ENCODE measurements at regions not wholly inside any gene's neighbourhood (a gene's known extent, or its start where the extent isn't known, plus 50 kb on each side); places are given as distances from the start of the nearest gene placed in this dataset.

DNA sequence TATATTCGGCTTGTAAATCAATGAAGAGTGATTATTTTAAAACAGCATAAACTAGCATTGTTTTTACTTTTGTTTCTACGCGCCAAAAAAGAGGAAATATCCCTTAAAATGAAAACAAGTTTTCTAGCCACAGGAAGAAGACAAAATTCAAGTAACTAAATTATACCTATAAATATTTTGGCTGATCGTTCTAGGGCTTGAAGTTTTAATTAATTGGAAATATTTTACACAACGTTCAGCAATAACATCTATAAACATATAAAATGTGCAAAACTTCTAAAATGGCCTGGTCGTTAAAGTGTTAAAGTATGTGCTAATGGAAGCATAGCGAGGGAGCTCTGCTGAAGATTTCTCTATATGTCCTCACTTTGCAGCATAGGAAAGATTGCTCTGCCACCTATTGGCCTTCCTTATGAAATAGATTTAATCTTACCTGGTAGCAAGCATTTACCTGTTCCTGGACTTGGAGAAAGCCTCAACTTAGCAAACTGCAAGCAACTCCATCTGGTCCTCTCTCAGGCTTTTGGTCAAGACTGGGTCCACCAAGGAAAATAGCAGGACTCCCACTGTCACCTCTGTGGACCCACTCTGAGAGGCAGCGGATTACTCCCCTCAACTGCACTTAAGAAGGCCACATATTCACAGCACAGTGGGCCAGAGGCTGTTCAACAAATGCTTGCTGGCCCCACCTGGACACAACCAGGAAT is 351.3 kb upstream of the RUNX1 start:
- Histone ChIP-seq H3K27me3 (ENCODE audit: control insufficient read depth, insufficient read depth, low read length) (no peaks in the 10 kb centered on the region), H3K36me3 (ENCODE audit: control insufficient read depth, insufficient read depth, low read length) (no peaks in the 10 kb centered on the region), H3K9me3 (ENCODE audit: control insufficient read depth, low read length) (no peaks in the 10 kb centered on the region), H3K4me1 (ENCODE audit: control insufficient read depth, insufficient read depth, low read length) (no peaks in the 10 kb centered on the region), H3K9ac (ENCODE audit: low read length) (no peak overlapping the region), H3K4me3 (ENCODE audit: low read length) (no peak overlapping the region)

DNA sequence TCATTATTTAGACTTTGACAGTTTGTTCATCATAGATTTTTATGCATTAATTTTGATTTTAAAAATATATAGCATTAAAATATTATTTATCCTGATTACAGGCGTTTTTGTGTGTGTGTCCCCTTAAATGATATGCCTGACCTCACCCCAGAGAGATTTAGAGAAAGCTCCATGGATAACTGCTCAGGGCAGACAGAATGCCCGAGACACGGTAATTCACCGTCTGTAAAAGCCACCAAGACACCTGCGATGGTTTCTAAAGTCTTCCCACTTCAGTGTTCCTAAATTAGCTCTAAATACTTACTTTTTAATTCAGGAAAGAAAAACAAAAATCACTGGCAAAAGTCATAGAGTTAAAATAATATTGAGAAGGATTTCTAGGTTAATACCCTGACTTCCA is 350.6 kb upstream of the RUNX1 start:
- Histone ChIP-seq H3K4me1 (ENCODE audit: control insufficient read depth, insufficient read depth, low read length) (no peaks in the 10 kb centered on the region), H3K9ac (ENCODE audit: low read length) (no peak overlapping the region), H3K9me3 (ENCODE audit: control insufficient read depth, low read length) (no peaks in the 10 kb centered on the region), H3K4me3 (ENCODE audit: low read length) (no peak overlapping the region), H3K36me3 (ENCODE audit: control insufficient read depth, insufficient read depth, low read length) (no peaks in the 10 kb centered on the region), H3K27me3 (ENCODE audit: control insufficient read depth, insufficient read depth, low read length) (no peaks in the 10 kb centered on the region)

DNA sequence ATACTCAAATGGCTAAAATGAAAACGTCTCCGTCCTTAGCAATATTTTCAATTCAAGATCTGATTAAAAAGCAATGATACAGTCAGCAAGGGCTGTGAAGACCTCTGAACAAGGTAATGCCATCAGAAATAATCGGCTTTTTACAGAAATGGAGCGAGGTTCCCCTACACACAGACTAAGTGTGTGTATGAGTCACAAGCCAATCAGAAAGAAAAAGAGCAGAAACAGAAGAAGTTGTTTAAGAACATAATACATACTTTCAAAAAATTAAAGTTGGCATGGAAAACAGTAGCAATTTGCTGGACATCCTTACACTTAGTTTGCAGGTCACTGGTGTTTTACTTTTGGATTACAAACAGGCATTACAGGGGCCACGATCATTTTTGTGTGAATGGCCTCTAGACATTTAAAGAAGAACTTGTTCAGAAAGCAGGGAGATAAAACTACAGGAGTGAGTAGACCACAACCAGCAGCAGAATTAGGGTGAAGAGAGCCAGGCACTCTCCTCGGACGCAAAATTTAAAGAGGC is 350.0 kb upstream of the RUNX1 start:
- Histone ChIP-seq H3K36me3 (ENCODE audit: control insufficient read depth, insufficient read depth, low read length) (no peaks in the 10 kb centered on the region), H3K9me3 (ENCODE audit: control insufficient read depth, low read length) (no peaks in the 10 kb centered on the region), H3K4me1 (ENCODE audit: control insufficient read depth, insufficient read depth, low read length) (no peaks in the 10 kb centered on the region), H3K4me3 (ENCODE audit: low read length) (no peak overlapping the region), H3K9ac (ENCODE audit: low read length) (no peak overlapping the region), H3K27me3 (ENCODE audit: control insufficient read depth, insufficient read depth, low read length) (no peaks in the 10 kb centered on the region)

DNA sequence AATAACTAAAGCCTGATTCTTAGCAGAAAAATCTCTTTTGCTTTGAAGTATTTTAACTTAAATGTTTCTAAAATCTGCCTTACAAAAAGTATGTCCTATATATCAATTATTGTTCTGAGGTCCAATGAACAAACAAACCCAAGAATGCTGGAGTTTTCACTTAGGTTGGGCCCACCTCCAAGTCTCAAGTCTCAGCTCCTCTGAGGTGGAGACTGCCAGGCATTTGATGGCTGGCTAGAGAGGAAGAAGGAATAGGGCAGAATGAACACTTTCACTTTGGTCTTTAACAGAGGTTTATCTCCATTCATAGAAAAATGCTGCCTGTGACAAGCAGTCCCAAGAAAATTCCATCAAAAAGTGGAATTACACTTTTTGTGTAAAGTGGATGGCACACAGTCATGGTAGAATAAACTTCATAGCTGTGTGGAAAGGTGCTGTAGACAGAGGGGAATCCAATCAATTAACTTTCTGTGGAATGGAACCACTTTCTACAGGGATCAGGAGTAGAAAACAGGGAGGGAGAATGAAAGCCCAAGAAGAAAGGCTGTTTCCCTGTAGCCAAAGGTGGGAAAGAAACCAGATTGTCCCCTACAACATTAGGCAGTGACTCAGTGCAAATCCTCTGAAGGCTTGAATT is 349.4 kb upstream of the RUNX1 start:
- Histone ChIP-seq H3K36me3 (ENCODE audit: control insufficient read depth, insufficient read depth, low read length) (no peaks in the 10 kb centered on the region), H3K4me1 (ENCODE audit: control insufficient read depth, insufficient read depth, low read length) (no peaks in the 10 kb centered on the region), H3K4me3 (ENCODE audit: low read length) (no peak overlapping the region)

DNA sequence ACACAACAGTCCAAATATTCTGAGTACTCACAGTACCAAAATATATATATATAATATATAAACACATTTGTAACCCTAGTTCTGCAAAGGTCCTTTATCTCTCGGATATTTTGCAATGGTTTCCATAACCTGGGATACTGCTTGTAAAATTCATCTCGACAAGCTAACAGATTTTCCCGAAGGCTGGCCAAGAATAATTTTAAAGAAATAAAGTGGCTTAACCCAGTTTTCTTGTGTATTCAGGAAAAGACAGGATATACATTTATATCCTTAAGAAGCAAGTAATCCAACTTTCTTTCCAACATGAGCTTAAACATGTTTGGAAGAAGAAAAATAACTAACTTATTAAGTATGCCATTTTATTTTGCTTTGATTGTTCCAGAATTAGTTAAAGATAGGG is 348.7 kb upstream of the RUNX1 start:
- Histone ChIP-seq H3K4me1 (ENCODE audit: control insufficient read depth, insufficient read depth, low read length) (no peaks in the 10 kb centered on the region), H3K27me3 (ENCODE audit: control insufficient read depth, insufficient read depth, low read length) (no peaks in the 10 kb centered on the region), H3K4me3 (ENCODE audit: low read length) (no peak overlapping the region), H3K9me3 (ENCODE audit: control insufficient read depth, low read length) (no peaks in the 10 kb centered on the region), H3K9ac (ENCODE audit: low read length) (no peak overlapping the region), H3K36me3 (ENCODE audit: control insufficient read depth, insufficient read depth, low read length) (no peaks in the 10 kb centered on the region)

More for the DNA sequence above, 349.4 kb upstream of the RUNX1 start:
- no peak overlapping the region for H3K9ac ChIP-seq (ENCODE audit: low read length)
- no peaks in the 10 kb centered on the region for H3K9me3 ChIP-seq (ENCODE audit: control insufficient read depth, low read length)
- H3K27me3 ChIP-seq (ENCODE audit: control insufficient read depth, insufficient read depth, low read length): no peaks in the 10 kb centered on the region

DNA sequence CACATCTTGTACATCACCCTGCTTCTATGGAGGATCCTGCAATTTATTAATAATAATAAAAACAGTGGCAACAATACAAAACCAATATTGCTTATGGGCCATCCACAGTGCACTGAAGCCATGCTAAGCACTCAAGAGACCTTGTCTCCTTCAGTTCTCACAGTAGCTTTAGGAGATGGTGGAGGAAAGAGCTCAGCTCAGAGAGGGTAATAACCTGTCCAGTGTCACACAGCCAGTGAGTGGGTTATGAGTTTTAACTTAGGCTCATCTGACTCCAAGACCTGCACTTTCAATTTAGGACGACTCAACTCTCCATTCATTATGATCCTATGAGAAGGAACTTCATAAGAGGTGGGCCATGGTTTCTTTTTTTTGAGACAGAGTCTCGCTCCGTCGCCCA is 347.6 kb upstream of the RUNX1 start:
- Histone ChIP-seq H3K27me3 (ENCODE audit: control insufficient read depth, insufficient read depth, low read length) (no peaks in the 10 kb centered on the region), H3K36me3 (ENCODE audit: control insufficient read depth, insufficient read depth, low read length) (no peaks in the 10 kb centered on the region), H3K4me1 (ENCODE audit: control insufficient read depth, insufficient read depth, low read length) (no peaks in the 10 kb centered on the region), H3K9ac (ENCODE audit: low read length) (no peak overlapping the region), H3K9me3 (ENCODE audit: control insufficient read depth, low read length) (no peaks in the 10 kb centered on the region), H3K4me3 (ENCODE audit: low read length) (no peak overlapping the region)

DNA sequence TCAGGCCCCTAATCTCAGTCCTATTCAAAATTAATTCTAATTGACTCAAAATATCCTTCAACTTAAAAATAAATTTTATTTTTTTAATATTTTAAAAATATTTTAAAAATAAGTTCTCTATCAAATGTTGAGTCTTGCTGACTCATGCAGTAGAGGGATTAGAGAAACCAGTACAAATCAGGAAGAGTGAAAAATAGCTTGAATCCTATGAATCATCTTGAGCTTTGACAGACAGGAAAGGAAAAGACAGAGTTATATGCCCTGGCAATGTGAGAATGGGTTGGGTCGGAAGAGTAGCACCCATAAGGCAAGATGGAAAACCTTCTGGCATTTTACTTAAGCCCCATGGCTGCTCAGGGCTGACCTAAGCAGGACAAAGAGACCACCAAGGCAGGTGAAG is 346.6 kb upstream of the RUNX1 start:
- Histone ChIP-seq H3K4me1 (ENCODE audit: control insufficient read depth, insufficient read depth, low read length) (no peaks in the 10 kb centered on the region), H3K27me3 (ENCODE audit: control insufficient read depth, insufficient read depth, low read length) (no peaks in the 10 kb centered on the region), H3K36me3 (ENCODE audit: control insufficient read depth, insufficient read depth, low read length) (no peaks in the 10 kb centered on the region), H3K9me3 (ENCODE audit: control insufficient read depth, low read length) (no peaks in the 10 kb centered on the region), H3K9ac (ENCODE audit: low read length) (no peak overlapping the region), H3K4me3 (ENCODE audit: low read length) (no peak overlapping the region)

DNA sequence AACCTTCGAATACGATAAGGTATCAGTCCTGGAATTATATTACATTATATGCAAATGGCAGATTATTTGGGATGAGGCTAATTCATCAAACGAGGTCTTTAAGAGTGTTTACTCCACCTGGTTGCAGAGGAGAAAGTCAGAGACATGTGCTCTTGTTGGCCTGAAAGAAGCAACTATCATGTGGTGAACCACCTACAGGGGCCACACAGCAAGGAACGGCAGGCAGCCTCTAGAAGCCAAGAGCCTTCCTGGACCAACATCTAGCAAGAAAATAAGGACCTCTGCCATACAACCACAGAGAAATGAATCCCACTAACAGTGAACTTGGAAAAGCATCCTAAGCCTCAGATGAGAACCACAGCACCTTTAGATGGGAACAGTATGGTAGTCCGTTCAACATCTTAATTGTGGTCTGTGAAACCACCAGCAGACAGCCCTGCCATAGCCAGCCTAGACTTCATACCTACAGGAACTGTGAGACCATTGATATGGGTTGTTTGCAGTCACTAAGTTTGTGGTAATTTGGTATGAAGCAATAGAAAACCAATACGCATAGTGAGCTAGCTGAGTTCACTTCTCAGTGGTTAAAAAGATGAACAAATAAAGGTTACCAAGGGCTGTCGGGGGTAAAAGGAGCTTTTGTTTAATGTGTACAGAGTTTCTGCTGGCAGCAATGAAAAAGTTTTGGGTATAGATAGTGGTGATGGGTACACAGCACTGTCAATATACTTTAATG is 345.7 kb upstream of the RUNX1 start:
- Histone ChIP-seq H3K9ac (ENCODE audit: low read length) (no peak overlapping the region), H3K9me3 (ENCODE audit: control insufficient read depth, low read length) (no peaks in the 10 kb centered on the region), H3K36me3 (ENCODE audit: control insufficient read depth, insufficient read depth, low read length) (no peaks in the 10 kb centered on the region), H3K4me1 (ENCODE audit: control insufficient read depth, insufficient read depth, low read length) (no peaks in the 10 kb centered on the region), H3K27me3 (ENCODE audit: control insufficient read depth, insufficient read depth, low read length) (no peaks in the 10 kb centered on the region), H3K4me3 (ENCODE audit: low read length) (no peak overlapping the region)

DNA sequence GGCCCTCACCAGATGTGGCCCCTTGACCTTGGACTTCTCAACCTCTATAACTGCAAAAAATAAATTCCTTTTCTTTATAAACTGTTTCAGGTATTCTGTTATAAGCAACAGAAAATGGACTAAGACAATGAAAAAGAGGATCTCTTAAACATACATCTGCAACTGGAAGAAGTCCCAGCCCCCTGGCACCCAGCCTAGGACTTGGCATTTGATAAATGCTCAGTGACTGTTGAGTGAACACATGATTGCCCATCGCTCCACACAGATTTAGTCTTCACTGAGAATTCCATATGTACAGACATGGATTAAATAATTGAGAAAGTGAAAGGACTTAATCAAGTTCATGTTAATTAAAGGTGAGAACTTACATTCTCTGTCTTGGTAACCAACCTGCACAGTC is 344.9 kb upstream of the RUNX1 start:
- no peaks in the 10 kb centered on the region for H3K4me1 ChIP-seq (ENCODE audit: control insufficient read depth, insufficient read depth, low read length)
- H3K27me3 ChIP-seq (ENCODE audit: control insufficient read depth, insufficient read depth, low read length): no peaks in the 10 kb centered on the region
- no peak overlapping the region for H3K9ac ChIP-seq (ENCODE audit: low read length)
- H3K4me3 ChIP-seq (ENCODE audit: low read length): no peak overlapping the region
- no peaks in the 10 kb centered on the region for H3K9me3 ChIP-seq (ENCODE audit: control insufficient read depth, low read length)
- no peaks in the 10 kb centered on the region for H3K36me3 ChIP-seq (ENCODE audit: control insufficient read depth, insufficient read depth, low read length)

DNA sequence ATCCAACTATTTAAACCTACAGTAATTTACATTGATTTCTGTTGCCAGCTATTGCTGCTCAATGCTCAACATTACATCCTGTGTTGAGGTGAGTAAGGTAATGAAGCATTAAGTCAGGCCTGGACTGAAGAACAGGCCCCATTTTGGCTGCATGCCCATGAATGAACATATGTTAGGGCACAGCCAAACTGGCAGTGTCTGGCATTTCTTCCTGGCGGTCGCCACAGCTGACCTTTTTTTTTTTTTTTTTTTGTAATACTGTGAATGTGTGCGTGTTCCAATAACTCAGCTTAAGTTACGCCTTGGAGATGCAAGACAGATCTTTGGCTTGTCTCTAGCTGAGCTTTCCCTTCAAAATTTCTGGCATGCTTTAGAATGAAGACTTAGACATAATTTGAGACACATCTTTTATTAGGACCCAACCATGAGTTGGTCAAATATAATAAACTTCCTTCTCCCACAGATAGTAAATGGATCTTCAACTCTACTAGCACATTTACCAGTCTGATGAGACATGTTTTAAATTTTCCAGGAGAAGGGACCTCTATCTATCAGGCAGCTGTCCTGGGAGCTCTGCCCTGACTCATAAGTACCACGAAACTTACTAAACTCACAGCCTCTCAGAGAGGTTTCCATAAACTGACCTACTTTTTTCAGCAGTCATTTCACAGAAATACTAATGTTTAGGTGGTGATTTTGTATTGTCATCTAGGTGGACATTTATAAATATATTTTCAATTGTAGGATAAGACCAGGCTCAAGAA is 341.1 kb upstream of the RUNX1 start:
- Histone ChIP-seq H3K4me1 (ENCODE audit: control insufficient read depth, insufficient read depth, low read length) (no peaks in the 10 kb centered on the region), H3K4me3 (ENCODE audit: low read length) (no peak overlapping the region), H3K9ac (ENCODE audit: low read length) (no peak overlapping the region)

DNA sequence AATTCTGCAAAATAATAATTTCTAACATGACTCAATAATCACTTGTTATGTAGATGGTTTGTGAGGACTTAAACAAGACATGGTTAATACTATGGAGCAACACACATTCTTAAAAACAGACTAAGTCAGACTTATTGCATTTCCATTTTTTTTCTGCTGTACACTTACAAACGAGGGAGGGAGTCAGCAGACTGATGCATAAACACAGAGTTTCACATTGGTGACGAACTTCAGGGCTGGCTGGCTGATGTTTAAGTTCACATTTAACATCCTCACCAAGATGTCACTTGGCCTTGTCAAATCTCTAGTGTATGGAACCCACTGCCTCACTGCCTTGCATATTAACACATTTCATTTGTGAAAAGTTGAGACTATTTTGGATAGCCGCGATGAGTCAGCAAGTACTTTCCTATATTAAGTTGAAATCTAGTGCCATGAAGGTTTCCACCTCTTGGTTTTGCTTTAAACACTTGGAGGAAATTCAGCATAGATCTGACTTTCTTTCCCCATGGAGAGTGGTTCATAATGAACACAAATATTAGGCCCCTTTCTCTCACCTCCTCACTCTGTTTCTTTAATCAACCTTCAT is 337.5 kb upstream of the RUNX1 start:
- Histone ChIP-seq H3K36me3 (ENCODE audit: control insufficient read depth, insufficient read depth, low read length) (no peaks in the 10 kb centered on the region), H3K4me1 (ENCODE audit: control insufficient read depth, insufficient read depth, low read length) (no peaks in the 10 kb centered on the region), H3K9me3 (ENCODE audit: control insufficient read depth, low read length) (no peaks in the 10 kb centered on the region), H3K9ac (ENCODE audit: low read length) (no peak overlapping the region), H3K4me3 (ENCODE audit: low read length) (no peak overlapping the region), H3K27me3 (ENCODE audit: control insufficient read depth, insufficient read depth, low read length) (no peaks in the 10 kb centered on the region)

More for the DNA sequence above, 341.1 kb upstream of the RUNX1 start:
- no peaks in the 10 kb centered on the region for H3K9me3 ChIP-seq (ENCODE audit: control insufficient read depth, low read length)
- H3K27me3 ChIP-seq (ENCODE audit: control insufficient read depth, insufficient read depth, low read length): no peaks in the 10 kb centered on the region
- H3K36me3 ChIP-seq (ENCODE audit: control insufficient read depth, insufficient read depth, low read length): no peaks in the 10 kb centered on the region
